NCI-H2171 (cell line): ENCODE measurements at regions not wholly inside any gene's neighbourhood (a gene's known extent, or its start where the extent isn't known, plus 50 kb on each side); places are given as distances from the start of the nearest gene placed in this dataset.
"Not testable (repeated sequence)": the region's sequence is repeated elsewhere in the genome, so short reads cannot be mapped to it uniquely, and the experiment has no call there.

Source experiments
- DNase-seq: peaks from one replicate; lab custom pipeline; 2025; lab: John Stamatoyannopoulos, UW

DNA sequence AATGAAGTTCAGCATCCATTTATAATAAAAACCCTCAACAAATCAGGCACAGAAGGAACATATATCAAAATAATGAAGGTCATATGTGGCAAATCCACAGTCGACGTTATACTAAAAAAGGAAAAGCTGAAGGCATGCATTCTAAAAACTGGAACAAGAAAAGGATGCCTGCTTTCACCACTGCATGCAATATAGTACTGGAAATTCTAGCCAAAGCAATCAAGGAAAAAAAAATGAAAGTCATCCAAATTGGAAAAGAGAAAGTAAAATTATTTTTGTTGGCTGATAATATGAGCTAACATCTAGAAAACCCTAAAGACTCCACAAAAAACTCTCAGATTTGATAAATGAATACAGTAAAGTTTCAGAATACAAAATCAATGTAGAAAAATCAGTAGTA, 1123.2 kb downstream of the TBL1XR1 start:
- no peak for DNase-seq

DNA sequence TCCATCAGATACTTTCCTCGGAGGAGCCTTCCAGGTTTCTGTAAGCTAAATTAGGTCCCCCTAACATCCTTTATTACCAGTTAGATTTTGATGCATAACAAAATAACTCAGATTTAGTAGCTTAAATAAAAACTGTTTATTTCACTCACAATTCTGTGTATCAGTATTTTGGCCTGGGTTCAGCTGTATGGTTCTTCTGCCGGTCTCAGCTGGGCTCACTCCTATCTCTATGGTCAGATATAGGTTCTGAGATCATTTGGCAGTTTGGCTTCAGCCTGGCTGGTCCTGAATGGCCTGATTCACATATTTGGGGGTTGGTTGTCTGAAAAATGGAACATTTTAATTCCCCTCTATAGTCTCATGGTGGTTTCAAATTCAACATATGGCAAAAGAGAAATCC, 1125.3 kb downstream of the TBL1XR1 start:
- no peak for DNase-seq

DNA sequence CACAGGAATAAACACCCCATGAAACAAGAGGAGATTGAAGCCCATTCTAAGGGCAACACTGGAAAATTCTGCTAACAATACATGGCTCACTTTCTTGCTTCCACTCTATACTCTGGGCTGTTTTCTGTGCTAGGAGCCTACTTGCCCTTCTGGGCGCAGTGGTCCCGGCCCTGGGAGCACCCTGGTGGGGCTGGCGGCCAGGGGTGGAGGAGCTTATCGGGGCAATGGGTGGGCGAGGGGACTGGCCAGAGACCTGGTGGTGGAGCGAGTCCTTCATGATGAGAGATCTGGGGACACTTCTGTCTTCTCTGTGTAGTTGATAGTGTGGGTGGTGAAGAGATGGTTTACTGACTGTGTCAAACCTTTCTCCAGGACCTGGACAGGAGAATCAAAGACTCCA, 1128.5 kb downstream of the TBL1XR1 start:
- no peak for DNase-seq

DNA sequence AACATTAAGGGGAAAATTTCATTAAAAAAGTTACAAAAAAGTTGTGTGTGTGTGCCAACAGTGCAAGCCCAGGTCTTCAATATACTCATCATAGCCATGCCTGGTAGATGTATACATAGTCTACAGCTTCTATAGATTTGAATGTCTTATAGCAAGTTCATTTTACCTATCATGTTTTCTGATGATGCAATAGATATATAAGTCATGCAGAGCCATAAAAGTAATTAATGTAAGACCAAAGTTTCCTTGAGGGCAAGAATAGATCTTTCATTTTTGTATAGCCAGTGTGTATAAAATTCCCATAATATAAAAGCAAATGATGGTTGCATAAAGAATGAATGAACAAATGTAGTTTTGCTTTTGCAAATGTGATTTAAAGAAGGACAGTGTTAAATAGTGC, 1138.4 kb downstream of the TBL1XR1 start:
- DNase-seq = no peak

DNA sequence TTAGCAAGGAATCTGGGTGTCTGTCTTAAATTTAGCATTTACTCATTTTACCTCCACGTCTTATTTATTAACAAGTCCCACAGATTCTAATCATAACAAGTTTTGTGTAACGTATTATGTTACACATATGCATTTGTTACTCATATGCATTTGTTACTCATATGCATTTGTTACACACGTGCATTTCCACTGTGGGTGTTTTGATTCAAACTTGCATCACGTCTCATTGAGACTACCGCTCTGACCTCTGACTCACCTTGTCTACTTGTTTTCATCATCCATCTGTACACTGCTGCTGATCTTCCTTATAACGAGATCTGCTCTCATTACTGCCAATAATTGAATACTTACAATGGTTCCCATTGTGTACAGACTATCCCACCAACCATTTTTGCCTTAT, 1141.4 kb downstream of the TBL1XR1 start:
- no peak for DNase-seq

DNA sequence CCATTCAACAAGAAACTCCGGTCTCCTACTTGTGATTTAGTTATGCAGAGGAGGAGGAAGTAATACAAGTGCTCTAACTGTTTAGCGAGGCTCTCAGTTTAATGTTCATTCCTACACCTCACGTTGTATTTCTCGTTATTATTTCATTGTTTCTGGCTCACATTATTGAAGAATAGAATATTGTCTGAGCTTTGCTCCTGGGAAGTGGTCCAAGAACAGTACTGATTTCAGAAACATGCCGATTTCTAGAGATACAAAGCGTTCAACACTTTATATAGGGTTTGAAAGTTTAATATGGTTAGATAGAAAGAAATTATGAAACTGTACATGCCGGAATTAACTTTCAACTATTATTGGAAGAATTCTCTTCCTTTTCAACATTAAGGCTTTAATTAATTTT, 1145.5 kb downstream of the TBL1XR1 start:
- DNase-seq = no peak

DNA sequence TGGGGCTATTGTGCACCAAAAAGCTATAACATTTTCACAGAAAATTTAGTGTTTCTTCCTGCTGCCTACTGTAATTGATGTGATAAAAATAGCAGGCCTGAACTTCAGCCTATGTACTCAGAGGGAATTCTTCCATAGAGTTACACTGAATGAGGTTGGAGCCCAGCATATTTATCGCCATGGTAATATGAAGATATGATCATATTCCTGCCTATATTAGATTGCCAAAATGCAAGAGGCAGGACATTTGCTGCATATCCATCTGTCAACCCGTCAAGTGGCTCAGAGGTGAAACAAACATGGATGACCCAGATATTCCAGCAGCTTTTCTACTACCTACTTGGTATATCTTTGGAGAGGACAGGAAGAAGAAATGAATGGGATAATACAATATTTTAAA, 1150.6 kb downstream of the TBL1XR1 start:
- DNase-seq = no peak

DNA sequence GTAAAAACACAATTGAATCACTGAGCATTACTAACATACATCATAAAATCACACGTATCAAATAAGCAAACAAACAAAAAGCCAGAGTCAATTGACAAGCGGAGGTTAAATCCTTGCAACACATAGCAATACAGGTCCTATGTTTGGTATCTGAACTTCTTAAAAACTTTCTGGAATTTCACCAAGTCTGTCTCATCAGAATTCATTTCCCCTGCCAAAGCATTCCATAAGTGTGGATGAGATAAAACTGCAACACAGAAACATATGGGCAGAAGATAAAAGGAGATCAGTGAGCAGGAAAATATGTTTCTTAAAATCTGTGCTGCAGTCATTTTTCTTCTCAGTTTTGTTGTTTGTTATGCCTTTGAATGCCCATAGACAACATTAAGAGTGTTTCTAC, 1155.5 kb downstream of the TBL1XR1 start:
- DNase-seq = no peak

DNA sequence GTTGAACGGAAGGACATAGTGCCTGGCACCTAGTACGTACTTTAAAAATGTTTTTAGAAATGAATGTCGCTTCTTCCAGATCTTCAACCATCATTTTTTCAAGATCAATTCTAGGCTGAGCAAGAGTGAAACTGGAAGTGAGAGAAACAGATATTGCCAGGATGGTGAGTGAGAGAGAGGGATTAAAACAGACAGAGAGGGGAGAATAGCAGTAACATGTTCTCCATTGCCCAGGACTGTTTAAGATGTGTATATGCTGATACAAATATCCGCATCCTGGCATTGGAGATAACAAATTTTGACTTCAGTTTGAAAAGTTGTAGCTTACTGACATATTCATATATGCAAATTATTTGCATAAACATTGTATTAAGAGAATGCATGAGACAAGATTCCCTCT, 1156.1 kb downstream of the TBL1XR1 start:
- no peak for DNase-seq

DNA sequence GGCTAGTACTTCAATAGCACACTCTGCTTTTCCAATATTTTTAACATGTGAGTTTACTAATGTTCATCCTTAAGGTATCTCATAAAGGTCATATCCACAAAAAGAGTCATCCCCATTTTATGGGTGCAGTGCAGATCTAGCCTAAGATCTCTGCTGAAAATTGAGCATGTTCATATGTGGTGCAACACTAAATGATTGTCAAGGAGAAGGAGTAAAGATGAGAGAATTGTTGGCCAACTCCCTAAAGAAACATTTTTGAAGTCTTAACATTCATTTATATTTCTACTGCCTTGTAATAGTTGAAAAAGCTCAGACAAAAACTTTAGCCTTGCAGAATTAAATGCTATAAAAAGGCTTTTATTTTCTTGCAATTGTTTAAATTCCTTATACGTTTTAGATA, 1159.6 kb downstream of the TBL1XR1 start:
- no peak for DNase-seq

DNA sequence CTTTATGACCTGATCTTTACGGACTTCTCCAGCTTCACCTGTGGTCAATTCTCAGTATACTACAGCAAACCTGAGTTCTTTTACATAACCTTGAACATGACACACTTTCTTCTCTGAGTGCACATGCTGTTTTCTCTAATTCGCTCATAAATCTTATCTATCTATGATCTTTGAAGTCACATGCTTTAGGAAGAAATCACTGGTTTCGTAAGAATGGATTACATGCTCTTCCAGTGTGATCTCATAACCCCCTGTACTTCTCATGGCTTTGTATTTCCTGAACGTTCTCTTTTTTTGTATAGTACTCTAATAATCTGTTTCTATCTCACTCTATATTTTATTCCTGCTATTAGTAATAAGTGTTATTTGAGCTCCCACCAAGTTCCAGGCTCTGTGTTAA, 1165.2 kb downstream of the TBL1XR1 start:
- no peak for DNase-seq

DNA sequence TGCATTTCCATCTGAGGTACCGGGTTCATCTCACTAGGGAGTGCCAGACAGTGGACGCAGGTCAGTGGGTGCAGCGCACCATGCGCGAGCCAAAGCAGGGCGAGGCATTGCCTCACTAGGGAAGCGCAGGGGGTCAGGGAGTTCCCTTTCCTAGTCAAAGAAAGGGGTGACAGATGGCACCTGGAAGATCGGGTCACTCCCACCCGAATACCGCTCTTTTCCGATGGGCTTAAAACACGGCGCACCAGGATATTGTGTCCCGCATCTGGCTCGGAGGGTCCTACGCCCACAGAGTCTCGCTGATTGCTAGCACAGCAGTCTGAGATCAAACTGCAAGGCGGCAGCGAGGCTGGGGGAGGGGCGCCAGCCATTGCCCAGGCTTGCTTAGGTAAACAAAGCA, 1157.1 kb downstream of the NAALADL2 start:
- peak; percentile 58 for DNase-seq

DNA sequence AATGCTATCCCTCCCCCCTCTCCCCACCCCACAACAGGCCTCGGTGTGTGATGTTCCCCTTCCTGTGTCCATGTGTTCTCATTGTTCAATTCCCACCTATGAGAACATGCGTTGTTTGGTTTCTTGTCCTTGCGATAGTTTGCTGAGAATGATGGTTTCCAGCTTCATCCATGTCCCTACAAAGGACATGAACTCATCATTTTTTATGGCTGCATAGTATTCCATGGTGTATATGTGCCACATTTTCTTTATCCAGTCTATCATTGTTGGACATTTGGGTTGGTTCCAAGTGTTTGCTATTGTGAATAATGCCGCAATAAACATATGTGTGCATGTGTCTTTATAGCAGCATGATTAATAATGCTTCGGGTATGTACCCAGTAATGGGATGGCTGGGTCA, 1156.1 kb downstream of the NAALADL2 start:
- not testable (repeated sequence) for DNase-seq

DNA sequence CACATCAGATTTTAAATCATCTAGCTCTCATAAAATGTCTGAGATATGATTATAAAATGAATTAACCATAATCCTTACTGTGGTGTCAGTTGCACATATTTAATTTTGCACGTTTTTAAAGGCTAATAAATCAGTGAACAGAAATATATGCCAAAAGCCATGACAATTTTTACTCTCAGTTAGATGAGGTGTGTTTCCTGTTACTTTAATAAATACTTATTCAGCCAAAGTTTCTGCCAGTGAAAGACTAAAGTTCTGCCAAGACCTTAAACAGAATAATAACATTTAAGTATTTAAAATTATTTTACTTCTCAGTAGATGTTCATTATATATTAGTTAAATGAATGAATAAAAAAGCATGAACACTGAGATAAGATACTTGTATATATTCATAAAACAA, 1150.1 kb downstream of the NAALADL2 start:
- no peak for DNase-seq

DNA sequence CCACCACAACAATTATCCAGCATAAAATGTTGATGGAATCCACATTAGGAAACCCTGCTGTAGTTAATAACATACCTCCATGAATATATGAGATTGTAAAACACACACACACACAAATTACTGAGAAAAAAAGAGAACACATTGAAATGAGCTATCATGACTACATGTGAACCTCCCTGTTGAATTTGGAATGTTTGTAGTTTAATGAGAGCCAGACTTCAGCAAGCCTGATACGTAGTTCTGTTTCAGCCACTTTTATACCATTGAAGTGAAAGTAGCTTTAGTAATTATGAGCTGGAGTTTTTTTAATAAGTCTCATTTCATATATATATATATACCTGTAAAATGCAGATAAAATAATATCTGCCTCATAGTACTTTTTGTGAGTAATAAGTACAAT, 1146.4 kb downstream of the NAALADL2 start:
- DNase-seq = no peak

DNA sequence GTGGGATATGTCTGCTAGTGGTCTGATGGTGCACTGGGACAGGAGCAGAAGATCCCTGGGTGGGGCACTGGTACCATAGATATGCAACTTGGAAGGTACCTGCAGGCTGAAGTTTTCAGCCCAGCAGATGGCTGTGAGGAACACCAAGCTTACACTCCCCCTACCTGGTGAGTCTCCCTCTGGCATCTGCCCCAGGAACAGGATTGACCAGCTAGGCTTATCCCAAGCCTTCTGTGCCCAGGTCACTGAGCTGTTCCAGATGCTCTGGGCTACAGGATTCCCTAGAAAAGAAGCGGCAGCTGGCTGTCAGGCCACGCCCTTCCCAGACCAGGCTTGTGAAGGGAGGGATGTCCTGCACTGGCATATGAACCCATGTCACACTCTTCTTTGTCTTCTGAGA, 1130.0 kb downstream of the NAALADL2 start:
- no peak for DNase-seq

DNA sequence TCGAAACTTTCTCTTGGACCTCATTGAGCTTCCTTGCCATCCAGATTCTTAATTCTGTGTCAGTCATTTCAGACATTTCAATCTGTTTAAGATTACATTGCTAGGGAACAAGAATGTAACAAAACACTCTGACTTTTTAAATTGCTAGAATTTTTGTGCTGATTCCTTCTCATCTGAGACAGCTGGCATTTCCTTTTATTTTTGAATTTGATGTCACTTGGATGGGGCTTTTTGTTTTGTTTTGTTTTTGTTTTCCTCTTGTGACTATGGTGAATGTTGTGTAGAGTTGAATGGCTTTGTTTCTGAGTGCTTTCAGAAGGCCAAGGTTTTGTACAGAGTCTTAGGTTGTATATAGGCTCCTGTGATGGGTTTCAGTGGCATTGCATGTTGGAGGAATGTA, 1129.3 kb downstream of the NAALADL2 start:
- DNase-seq = no peak

DNA sequence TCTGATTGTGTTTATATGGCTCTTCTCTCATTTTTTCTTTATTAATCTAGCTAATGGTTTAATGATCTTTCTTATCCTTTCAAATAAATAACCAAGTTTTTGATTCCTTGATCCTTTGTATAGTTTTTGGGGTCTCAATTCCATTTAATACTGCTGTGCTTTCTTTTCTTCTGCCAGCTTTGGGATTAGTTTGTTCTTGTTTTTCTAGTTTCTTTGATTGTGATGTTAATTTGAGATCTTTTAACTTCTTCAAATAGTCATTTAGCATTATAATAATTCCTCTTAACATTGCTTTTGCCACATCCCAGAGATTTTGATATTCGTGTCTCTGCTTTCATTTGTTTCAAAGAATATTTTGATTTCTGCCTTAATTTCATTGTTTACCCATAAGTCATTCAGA, 1126.6 kb downstream of the NAALADL2 start:
- DNase-seq = no peak

DNA sequence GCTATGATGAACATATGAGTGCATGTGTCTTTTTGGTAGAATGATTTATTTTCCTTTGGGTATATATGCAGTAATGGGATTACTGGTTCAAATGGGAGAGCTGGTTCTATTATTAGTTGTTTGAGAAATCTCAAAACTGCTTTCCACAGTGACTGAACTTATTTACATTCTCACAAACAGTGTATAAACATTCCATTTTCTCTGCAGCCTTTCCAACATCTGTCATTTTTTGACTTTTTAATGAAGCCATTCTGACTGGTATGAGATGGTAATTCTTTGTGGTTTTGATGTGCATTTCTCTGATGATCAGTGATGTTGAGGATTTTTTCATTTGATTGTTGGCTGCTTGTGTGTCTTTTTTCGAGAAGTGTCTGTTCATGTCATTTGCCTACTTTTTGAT, 1124.2 kb downstream of the NAALADL2 start:
- DNase-seq = no peak

DNA sequence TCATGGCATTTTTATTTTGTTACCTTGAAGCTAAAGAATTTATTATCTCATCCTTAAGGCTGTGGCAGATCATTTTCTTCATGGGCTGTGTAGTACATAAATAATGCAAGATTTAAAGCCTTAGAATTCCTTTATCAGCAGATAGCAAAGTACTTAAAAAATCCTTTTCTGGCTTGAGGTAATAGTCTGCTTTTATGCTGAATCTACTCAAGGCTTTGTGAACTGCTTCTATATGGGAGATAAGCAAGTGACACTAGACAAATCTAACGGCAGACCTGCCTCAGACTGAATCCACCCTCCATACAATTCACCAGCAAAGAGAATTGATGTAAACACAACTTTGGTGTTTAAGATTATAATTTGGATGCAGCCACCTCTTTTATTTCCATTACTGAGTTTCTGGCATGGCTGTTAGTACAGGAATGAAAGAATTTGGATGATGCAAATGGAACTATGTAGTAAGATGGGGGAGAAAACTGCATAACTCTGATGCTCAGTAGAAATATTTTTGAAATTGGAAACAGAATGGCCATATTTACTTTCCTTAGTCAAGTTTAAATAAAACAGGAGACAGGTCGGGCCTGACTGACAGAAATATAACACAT, 1121.5 kb downstream of the NAALADL2 start:
- DNase-seq = no peak

DNA sequence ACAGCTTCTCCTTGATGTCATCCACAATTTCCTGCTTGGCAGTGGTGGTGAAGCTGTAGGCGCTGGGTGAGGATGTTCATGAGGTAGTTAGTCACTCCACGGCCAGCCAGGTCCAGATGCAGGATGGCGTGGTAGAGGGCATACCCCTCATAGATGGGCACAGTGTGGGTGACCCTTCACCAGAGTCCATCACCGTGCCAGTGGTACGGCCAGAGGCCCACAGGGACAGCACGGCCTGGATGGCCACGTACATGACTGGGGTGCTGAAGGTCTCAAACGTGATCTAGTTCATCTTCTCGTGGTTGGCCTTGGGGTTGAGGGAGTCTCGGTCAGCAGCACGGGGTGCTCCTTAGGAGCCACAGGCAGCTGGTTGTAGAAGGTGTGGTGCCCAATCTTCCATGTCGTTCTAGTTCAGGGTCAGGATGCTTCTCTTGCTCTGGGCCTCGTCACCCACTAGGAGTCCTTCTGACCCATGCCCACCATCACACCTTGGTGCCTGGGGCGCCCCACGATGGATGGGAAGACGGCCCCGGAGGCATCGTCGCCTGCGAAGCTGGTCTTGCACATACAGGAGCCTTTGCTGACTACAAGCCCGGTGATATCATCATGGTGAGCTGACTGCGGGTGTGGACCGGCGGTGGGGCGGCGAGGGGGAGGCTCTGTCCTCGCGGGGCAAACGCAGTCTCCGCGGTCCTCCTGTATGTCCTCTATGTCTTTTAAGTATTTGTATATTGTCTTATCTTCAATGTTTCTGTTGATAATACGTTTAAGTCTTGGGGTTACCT, 1119.0 kb downstream of the NAALADL2 start:
- no peak for DNase-seq

DNA sequence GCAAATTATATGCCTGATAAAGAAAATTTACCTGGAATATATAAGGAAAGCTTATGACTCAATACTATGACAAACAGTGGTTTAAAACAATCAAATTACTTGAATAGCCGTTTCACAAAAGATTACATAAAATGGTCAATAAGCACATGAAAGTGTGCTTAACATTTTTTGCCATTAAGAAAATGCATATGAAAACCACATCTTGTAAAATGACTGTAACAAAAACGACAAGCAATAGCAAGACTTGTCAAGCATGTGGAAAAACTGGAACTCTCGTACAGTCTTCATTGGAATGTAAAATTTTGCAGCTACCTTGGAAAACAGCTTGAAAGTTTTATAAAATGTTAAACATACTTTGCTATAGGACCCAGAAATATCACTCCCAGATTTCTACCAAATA, 1110.3 kb downstream of the NAALADL2 start:
- no peak for DNase-seq

DNA sequence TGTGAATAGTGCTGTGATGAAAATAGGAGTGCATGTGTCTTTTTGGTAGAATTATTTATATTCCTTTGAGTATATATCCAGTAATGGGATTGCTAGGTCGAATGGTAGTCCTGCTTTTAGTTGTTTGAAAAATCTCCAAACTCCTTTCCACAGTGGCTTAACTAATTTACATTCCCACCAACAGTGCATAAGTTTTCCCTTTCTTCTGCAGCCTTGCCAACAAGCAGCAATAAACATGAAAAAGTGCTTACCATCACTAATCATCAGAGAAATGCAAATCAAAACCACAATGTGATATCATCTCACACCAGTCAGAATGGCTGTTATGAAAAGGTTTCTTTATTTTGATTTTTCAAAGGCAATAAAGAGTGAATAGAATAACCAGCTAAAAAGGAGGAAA, 1105.9 kb downstream of the NAALADL2 start:
- no peak for DNase-seq

DNA sequence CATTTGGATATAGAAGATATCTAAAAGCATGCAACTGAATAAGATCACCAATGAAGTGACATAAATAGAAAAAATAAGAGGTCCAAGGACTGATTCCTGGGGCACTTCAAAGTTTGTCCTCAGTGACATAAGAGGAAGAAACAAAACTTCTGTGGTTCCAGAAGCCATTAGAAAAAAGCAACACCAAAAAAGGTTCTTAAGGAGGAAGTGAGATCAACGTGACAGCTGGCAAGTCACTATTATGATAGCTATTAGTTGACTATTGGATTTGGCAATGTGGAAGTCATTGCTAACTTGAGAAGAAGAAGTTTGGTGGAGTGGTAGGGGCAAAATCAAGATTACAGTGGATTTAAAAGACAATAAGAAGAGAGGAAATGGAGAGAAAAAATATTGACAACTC, 1098.3 kb downstream of the NAALADL2 start:
- DNase-seq = no peak
